Epithelial cell of proximal tubule (primary cell): ENCODE measurements at regions not wholly inside any gene's neighbourhood (a gene's known extent, or its start where the extent isn't known, plus 50 kb on each side); places are given as distances from the start of the nearest gene placed in this dataset.

ENCODE experiments used
- DNase-seq: peaks from one replicate; pipeline ENCODE4 v3.0.0-alpha.2; 2011; ENCODE audit warnings: low read depth
- H3K4me3 ChIP-seq: 2 replicates; pipeline ENCODE4 v1.5.1; 2011; ENCODE audit warnings: low read depth, mild to moderate bottlenecking, low read length
- TF ChIP-seq, protein P1 (sequence below): conservative IDR thresholded peaks from 2 replicates; pipeline ENCODE4 v1.5.1; 2012; ENCODE audit warnings: low read depth, mild to moderate bottlenecking, low read length

GRCh38 chr16:49951574-49952195 lies 73.3 kb upstream of the CNEP1R1 start:
- H3K4me3 ChIP-seq: no peak overlapping the region
- TF ChIP-seq, protein P1, sequence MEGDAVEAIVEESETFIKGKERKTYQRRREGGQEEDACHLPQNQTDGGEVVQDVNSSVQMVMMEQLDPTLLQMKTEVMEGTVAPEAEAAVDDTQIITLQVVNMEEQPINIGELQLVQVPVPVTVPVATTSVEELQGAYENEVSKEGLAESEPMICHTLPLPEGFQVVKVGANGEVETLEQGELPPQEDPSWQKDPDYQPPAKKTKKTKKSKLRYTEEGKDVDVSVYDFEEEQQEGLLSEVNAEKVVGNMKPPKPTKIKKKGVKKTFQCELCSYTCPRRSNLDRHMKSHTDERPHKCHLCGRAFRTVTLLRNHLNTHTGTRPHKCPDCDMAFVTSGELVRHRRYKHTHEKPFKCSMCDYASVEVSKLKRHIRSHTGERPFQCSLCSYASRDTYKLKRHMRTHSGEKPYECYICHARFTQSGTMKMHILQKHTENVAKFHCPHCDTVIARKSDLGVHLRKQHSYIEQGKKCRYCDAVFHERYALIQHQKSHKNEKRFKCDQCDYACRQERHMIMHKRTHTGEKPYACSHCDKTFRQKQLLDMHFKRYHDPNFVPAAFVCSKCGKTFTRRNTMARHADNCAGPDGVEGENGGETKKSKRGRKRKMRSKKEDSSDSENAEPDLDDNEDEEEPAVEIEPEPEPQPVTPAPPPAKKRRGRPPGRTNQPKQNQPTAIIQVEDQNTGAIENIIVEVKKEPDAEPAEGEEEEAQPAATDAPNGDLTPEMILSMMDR: no peak
- no peak for DNase-seq

- TF ChIP-seq, protein P1: no peak
- peak; percentile 2 for DNase-seq
- no peak overlapping the region for H3K4me3 ChIP-seq
Observed at GRCh38 chr16:49952386-49952785, 72.6 kb upstream of the CNEP1R1 start.

DNA sequence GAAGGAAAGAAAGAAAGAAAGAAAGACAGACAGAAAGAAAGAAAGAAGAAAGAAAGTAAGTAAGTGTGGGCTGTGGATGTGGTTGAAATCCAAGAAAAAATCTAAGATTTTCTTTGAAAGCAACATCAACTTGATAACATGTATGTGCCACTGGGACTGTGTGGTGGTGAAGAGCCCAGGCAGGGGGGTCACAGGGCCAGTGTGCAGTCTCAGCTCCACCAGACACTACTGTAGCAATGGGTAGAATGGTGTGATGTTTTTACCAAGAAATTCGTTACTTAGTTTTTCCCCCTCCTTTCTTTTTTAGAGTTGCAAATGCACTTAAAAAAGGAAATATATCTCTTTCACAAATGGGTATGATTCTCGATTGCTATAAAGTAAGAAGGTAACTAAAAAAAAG lies 71.9 kb upstream of the CNEP1R1 start:
- no peak overlapping the region for H3K4me3 ChIP-seq
- no peak for DNase-seq
- TF ChIP-seq, protein P1: no peak

DNA sequence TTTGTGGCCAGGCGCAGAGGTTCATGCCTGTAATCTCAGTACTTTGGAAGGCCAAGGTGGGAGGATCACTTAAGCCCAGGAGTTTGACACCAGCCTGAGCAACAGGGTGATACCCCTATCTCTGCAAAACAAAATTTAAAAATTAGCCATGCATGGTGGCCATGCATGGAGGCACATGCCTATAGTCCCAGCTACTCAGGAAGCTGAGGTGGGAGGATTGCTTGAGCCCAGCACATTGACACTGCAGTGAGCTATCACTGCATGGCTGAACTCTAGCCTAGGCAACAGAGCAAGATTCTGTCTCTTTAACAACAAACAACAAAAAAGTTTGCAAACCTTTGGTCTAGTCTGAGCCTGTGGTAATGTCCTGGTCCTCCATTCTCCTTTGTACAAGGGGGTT lies 69.2 kb upstream of the CNEP1R1 start:
- DNase-seq: no peak
- TF ChIP-seq, protein P1: no peak
- H3K4me3 ChIP-seq: no peak overlapping the region

- DNase-seq: no peak
- no peak overlapping the region for H3K4me3 ChIP-seq
Observed at GRCh38 chr16:49956915-49957314, 68.1 kb upstream of the CNEP1R1 start.

DNA sequence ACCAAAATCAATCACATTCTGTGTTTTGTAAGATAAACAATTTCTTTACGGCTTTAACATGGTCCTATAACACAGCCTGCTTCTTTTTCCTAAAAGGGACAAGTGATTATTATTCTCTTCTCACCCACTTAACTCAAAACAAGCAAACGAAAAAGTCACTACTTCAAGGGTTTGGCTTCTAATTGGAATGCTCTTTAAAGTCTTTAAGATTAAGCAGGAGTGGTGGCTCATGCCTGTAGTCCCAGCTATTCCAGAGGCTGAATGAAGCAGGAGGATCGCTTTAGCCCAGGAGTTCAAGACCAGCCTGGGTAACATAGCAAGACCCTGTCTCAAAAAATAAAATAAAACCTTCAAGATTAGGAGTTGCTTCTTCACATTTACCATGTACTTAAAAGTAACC lies 66.6 kb upstream of the CNEP1R1 start:
- TF ChIP-seq, protein P1: no peak

More at GRCh38 chr16:49956915-49957314, 68.1 kb upstream of the CNEP1R1 start:
- TF ChIP-seq, protein P1: no peak

More for the DNA sequence above, 66.6 kb upstream of the CNEP1R1 start:
- no peak for DNase-seq
- H3K4me3 ChIP-seq: no peak overlapping the region
